Liver (tissue), 8 donors: ENCODE measurements at regions not wholly inside any gene's neighbourhood (a gene's known extent, or its start where the extent isn't known, plus 50 kb on each side); places are given as distances from the start of the nearest gene placed in this dataset.
A peak's percentile ranks its signal among the peaks of the same experiment; 100 is the strongest.

Experiments
- DNase-seq: peaks from one replicate; pipeline ENCODE4 v3.0.0-alpha.2; 2017; ENCODE audit warnings: low spot score
- H3K27ac ChIP-seq, 2 donors: one replicate each; pipeline ENCODE4 v1.7.0; 2013; ENCODE audit warnings: inconsistent platforms in 2 of 2, low read length in 2 of 2, control low read depth in 1 of 2, low read depth in 1 of 2, mild to moderate bottlenecking in 1 of 2
- H3K27me3 ChIP-seq, 4 donors: one replicate each; pipeline versions ENCODE4 v1.6.1 to v1.7.0; 2013; ENCODE audit warnings: low read length in 3 of 4, inconsistent platforms in 1 of 4, mild to moderate bottlenecking in 1 of 4, moderate library complexity in 1 of 4; ENCODE audit not compliant: control insufficient read depth in 4 of 4, insufficient read depth in 4 of 4
- H3K36me3 ChIP-seq, 4 donors: one replicate each; pipeline versions ENCODE4 v1.6.1 to v1.7.0; 2013; ENCODE audit warnings: low read length in 3 of 4, mild to moderate bottlenecking in 3 of 4, low read depth in 1 of 4, moderate library complexity in 1 of 4; ENCODE audit not compliant: control insufficient read depth in 4 of 4, insufficient read depth in 3 of 4
- H3K4me1 ChIP-seq, 4 donors: one replicate each; pipeline versions ENCODE4 v1.6.1 to v1.7.0; 2013; ENCODE audit warnings: low read length in 3 of 4, mild to moderate bottlenecking in 3 of 4, moderate library complexity in 1 of 4; ENCODE audit not compliant: control insufficient read depth in 4 of 4, insufficient read depth in 4 of 4
- H3K4me3 ChIP-seq, 3 donors: one replicate each; pipeline versions ENCODE4 v1.6.1 to v1.7.0; 2013; ENCODE audit warnings: low read length in 3 of 3, control low read depth in 1 of 3, low read depth in 1 of 3, mild to moderate bottlenecking in 1 of 3
- H3K9ac ChIP-seq, 2 donors: one replicate each; pipeline ENCODE4 v1.7.0; 2013; ENCODE audit warnings: low read length in 2 of 2, mild to moderate bottlenecking in 2 of 2, moderate library complexity in 2 of 2, control low read depth in 1 of 2, low read depth in 1 of 2
- H3K9me3 ChIP-seq, 4 donors: one replicate each; pipeline versions ENCODE4 v1.6.1 to v1.7.0; 2013; ENCODE audit warnings: low read length in 3 of 4; ENCODE audit not compliant: control insufficient read depth in 4 of 4
- CTCF ChIP-seq: fragments of 150-350 bp; IDR thresholded peaks from 2 replicates; pipeline ENCODE4 v1.5.1; 2017; ENCODE audit warnings: improper control_type of control experiment, low read depth, low read length; ENCODE audit not compliant: missing input control
- EGR1 ChIP-seq, 2 donors: IDR thresholded peaks; 2 replicates each; pipeline ENCODE4 v1.6.1; 2016 to 2018; ENCODE audit warnings: antibody characterized with exemption in 2 of 2, low read depth in 2 of 2
- FOXA1 ChIP-seq: IDR thresholded peaks from 2 replicates; pipeline ENCODE4 v1.6.1; 2016; ENCODE audit warnings: antibody characterized with exemption
- FOXA2 ChIP-seq: IDR thresholded peaks from 2 replicates; pipeline ENCODE4 v1.6.1; 2016; ENCODE audit warnings: antibody characterized with exemption
- HNF4G ChIP-seq: IDR thresholded peaks from 2 replicates; pipeline ENCODE4 v1.6.1; 2016; ENCODE audit warnings: antibody characterized with exemption
- JUND ChIP-seq, 2 donors: IDR thresholded peaks; 2 replicates each; pipeline ENCODE4 v1.6.1; 2016; ENCODE audit warnings: antibody characterized with exemption in 2 of 2
- NR2F2 ChIP-seq: IDR thresholded peaks from 2 replicates; pipeline ENCODE4 v1.6.1; 2016; ENCODE audit warnings: antibody characterized with exemption
- RAD21 ChIP-seq, 2 donors: IDR thresholded peaks; 2 replicates each; pipeline ENCODE4 v1.6.1; 2016; ENCODE audit warnings: antibody characterized with exemption in 2 of 2, mild to moderate bottlenecking in 2 of 2
- RXRA ChIP-seq, 2 donors: IDR thresholded peaks; 2 replicates each; pipeline ENCODE4 v1.6.1; 2017 to 2018; ENCODE audit warnings: antibody characterized with exemption in 2 of 2, mild to moderate bottlenecking in 1 of 2
- SP1 ChIP-seq: IDR thresholded peaks from 2 replicates; pipeline ENCODE4 v1.6.1; 2018; ENCODE audit warnings: antibody characterized with exemption, mild to moderate bottlenecking
- TAF1 ChIP-seq: conservative IDR thresholded peaks from 2 replicates; pipeline ENCODE4 v1.6.1; 2016; ENCODE audit warnings: antibody characterized with exemption, mild to moderate bottlenecking
- YY1 ChIP-seq: IDR thresholded peaks from 2 replicates; pipeline ENCODE4 v1.6.1; 2016; ENCODE audit warnings: antibody characterized with exemption, mild to moderate bottlenecking
- WGBS: extraction: QIAGEN DNeasy Blood & Tissue Kit; methylation state at CpG from one replicate; pipeline ENCODE4 v1.1.7; 2013; 5-methylcytosine and 5-hydroxymethylcytosine counted together
- TF ChIP-seq, protein P1 (sequence below): IDR thresholded peaks from 2 replicates; pipeline ENCODE4 v1.6.1; 2016; ENCODE audit warnings: antibody characterized with exemption
- TF ChIP-seq, protein P2 (sequence below): IDR thresholded peaks from 2 replicates; pipeline ENCODE4 v1.6.1; 2016; ENCODE audit warnings: antibody characterized with exemption
- donor health status: healthy.
- donor health status: healthy.
- donor health status: healthy.
- donor health status: healthy.
- donor health status: healthy.

DNA sequence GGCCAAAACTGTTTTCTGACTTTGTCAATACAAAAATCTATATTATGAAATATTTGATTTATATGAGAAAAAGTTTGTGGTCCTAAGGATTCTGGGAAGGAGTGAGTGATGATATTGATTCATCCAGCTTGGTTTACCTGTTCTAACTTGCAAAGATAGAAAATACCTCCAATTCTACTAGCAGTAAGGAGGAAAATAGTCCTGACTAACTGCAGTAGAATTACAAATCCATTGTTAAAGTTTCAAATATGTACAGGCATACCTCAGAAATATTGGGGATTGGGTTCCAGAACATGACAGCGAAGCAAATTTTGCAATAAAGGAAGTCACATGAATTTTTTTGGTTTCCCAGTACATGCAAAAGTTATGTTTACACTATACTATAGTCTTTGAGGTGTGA lies 158.8 kb upstream of the CYRIA start:
- no peak for DNase-seq
- Histone ChIP-seq H3K27me3 (no peaks in the 10 kb centered on the region), H3K27ac (no peak overlapping the region), H3K9ac (no peak overlapping the region), H3K9me3 (no peaks in the 10 kb centered on the region), H3K36me3 (no peaks in the 10 kb centered on the region), H3K4me1 (peaks cover 1 to 16% (median 10%) of the 10 kb centered on the region in 4 donors), H3K4me3 (no peak overlapping the region)
- no peak for TF ChIP-seq CTCF
- no peak for TF ChIP-seq FOXA2
- TF ChIP-seq EGR1 (IDR thresholded peaks at IDR 0.05; ENCODE audit: low read depth in 2 of 2), result no peak
- TF ChIP-seq SP1, result no peak
- 94% methylated on average over 1 of the region's 1 CpG for WGBS

- DNase-seq, result no peak
- H3K4me1 ChIP-seq, result peaks cover 1 to 18% (median 12%) of the 10 kb centered on the region in 4 donors
- H3K4me3 ChIP-seq, result no peak overlapping the region
- no peak overlapping the region for H3K9ac ChIP-seq
- H3K36me3 ChIP-seq, result no peaks in the 10 kb centered on the region
- no peaks in the 10 kb centered on the region for H3K9me3 ChIP-seq
- TF ChIP-seq, protein P1, sequence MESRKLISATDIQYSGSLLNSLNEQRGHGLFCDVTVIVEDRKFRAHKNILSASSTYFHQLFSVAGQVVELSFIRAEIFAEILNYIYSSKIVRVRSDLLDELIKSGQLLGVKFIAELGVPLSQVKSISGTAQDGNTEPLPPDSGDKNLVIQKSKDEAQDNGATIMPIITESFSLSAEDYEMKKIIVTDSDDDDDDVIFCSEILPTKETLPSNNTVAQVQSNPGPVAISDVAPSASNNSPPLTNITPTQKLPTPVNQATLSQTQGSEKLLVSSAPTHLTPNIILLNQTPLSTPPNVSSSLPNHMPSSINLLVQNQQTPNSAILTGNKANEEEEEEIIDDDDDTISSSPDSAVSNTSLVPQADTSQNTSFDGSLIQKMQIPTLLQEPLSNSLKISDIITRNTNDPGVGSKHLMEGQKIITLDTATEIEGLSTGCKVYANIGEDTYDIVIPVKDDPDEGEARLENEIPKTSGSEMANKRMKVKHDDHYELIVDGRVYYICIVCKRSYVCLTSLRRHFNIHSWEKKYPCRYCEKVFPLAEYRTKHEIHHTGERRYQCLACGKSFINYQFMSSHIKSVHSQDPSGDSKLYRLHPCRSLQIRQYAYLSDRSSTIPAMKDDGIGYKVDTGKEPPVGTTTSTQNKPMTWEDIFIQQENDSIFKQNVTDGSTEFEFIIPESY, result no peak
- TF ChIP-seq, protein P2, sequence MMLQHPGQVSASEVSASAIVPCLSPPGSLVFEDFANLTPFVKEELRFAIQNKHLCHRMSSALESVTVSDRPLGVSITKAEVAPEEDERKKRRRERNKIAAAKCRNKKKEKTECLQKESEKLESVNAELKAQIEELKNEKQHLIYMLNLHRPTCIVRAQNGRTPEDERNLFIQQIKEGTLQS, result no peak
- TF ChIP-seq EGR1 (IDR thresholded peaks at IDR 0.05; ENCODE audit: low read depth in 2 of 2) (no peak), HNF4G (no peak)
- no peaks in the 10 kb centered on the region for H3K27me3 ChIP-seq
- no peak overlapping the region for H3K27ac ChIP-seq
- WGBS, result 84% methylated on average over 2 of the region's 2 CpGs
Measured at GRCh38 chr2:16821692-16822091, 156.1 kb upstream of the CYRIA start.

DNA sequence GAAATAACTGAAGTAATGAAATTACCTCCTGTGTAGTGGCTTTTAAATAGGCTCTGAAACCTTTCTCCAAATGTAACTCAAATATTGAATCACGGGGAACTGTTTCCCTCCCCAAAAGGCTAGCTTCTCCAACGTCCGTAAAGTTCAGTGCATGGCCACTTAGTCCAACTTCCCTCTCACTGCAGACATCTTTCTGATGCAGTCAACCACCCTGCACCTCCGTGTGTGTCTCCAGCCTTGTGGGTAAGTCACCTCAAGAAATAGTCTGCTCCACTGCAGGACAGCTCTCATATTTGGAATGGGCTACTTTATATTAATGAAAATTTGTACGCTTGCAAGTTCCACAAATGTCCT lies 152.5 kb upstream of the CYRIA start:
- TF ChIP-seq CTCF, result no peak
- TF ChIP-seq NR2F2, result no peak
- TF ChIP-seq RXRA (IDR thresholded peaks at IDR 0.05), result no peak
- TF ChIP-seq, protein P2, result no peak
- no peak for TF ChIP-seq HNF4G
- TF ChIP-seq FOXA1, result no peak
- TF ChIP-seq FOXA2, result no peak
- TF ChIP-seq JUND (IDR thresholded peaks at IDR 0.05), result no peak
- no peak for TF ChIP-seq YY1
- no peak for TF ChIP-seq TAF1
- TF ChIP-seq RAD21 (IDR thresholded peaks at IDR 0.05), result no peak
- H3K9me3 ChIP-seq, result no peaks in the 10 kb centered on the region
- 41% methylated on average over 5 of the region's 5 CpGs for WGBS

More for the DNA sequence above, 152.5 kb upstream of the CYRIA start:
- Histone ChIP-seq H3K4me1 (peaks cover 1 to 24% (median 19%) of the 10 kb centered on the region in 4 donors), H3K27me3 (no peaks in the 10 kb centered on the region), H3K36me3 (no peaks in the 10 kb centered on the region), H3K4me3 (peak overlapping the region in 2 of 3 donors; percentile 2 to 42), H3K27ac (peak overlapping the region in 1 of 2 donors; percentile 34), H3K9ac (no peak overlapping the region)
- no peak for DNase-seq
